GM12873 (cell line): ENCODE measurements at regions not wholly inside any gene's neighbourhood (a gene's known extent, or its start where the extent isn't known, plus 50 kb on each side); places are given as distances from the start of the nearest gene placed in this dataset.

Experiments used
- CTCF ChIP-seq: IDR thresholded peaks from 2 replicates; pipeline ENCODE4 v1.5.1; 2012; ENCODE audit warnings: low read depth, mild to moderate bottlenecking, moderate library complexity, low read length, control low read depth; ENCODE audit not compliant: insufficient read depth; ENCODE audit errors: missing control alignments

GRCh38 chr1:14451217-14451616 is 147.3 kb upstream of the KAZN start:
- no peak for TF ChIP-seq CTCF

DNA sequence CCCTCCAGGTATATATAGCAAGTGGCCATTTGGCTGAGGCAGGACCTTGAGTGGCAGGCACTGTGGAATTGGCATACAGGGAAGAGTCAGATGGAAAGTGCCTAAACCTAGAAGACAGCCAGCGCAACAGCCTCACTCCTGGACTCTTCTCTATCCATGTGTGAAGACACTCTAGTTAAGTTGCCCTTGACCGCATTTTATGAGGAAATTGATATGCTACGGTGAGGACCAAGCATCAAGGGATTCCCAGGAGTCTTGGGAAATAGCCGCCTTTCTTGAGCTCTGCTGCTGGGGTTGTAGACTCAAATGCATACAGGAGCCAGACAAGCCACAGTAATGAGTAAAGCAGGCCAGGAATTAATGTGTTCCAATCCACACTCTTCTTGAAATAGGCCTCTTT is 145.9 kb upstream of the KAZN start:
- no peak for TF ChIP-seq CTCF

DNA sequence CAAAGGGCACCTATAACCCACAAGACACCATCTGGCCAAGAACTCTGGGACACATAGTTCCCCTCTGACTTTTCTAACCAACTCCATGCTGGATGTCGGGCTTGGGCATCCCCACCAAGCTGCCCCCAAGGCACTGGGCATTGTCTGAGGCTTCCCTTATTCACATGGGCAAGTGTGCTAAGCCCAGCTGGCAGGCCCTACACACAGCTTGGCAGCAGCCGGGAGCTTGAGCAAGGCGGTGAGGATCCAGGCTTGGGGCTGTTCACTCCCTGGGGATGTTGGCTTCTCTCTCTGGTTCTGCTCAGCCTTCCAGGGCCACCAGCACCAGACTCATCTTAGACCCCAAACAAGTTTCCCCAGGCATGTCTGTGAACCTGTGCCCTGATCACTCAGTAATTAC is 138.3 kb upstream of the KAZN start:
- no peak for TF ChIP-seq CTCF

DNA sequence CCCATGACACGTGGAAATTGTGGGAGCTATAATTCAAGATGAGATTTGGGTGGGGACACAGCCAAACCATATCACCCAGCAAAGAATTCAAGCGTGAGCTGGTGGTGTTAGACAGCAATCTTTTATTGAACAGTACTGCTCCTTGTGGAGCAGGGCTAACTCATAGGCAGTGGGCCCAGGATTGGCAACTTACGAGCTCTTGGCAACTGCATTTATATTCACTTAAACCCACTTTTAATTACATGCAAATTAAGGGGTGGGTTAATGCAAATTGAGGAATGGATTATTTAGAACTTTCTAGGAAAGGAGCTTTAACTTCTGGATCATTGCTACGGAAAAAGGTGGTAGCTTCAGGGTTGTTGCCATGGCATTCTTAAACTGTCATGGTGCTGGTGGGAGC is 135.6 kb upstream of the KAZN start:
- TF ChIP-seq CTCF, result no peak

- no peak for TF ChIP-seq CTCF
Measured at GRCh38 chr1:14466006-14466405, 132.5 kb upstream of the KAZN start.

- TF ChIP-seq CTCF, result no peak
Measured at GRCh38 chr1:14467112-14467511, 131.4 kb upstream of the KAZN start.

GRCh38 chr1:14468751-14469150 is 129.7 kb upstream of the KAZN start:
- TF ChIP-seq CTCF, result no peak

DNA sequence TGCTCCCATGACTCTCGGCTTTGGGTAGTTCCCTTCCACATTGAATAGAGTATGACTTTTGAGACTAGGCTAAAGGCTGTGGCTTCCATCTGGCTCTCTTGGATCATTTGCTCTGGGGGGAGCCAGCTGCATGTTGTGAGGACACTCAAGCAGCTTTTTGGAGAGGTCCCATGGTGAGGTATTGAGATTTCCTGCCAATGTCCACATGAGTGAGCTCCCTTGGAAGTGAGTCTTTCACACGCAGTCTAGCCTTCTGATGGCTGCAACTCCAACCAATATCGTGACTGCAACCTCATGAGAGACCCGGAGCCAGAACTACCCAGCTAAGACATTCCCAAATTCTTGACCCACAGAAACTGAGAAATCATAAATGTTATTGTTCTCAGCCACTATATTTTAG is 127.7 kb upstream of the KAZN start:
- no peak for TF ChIP-seq CTCF
